ENCODE measurements at regions not wholly inside any gene's neighbourhood (a gene's known extent, or its start where the extent isn't known, plus 50 kb on each side); places are given as distances from the start of the nearest gene placed in this dataset.

GRCh38 chr12:125228519-125229260 is 163.5 kb downstream of the AACS start:
- DNase-seq = no peak

GRCh38 chr12:125229878-125230530 is 164.8 kb downstream of the AACS start:
- DNase-seq = no peak

GRCh38 chr12:125233319-125233718 is 168.1 kb downstream of the AACS start:
- no peak for DNase-seq

- no peak for DNase-seq
Measured at GRCh38 chr12:125239563-125239962, 174.3 kb downstream of the AACS start.

- DNase-seq = no peak
Measured at GRCh38 chr12:125240717-125241116, 175.5 kb downstream of the AACS start.

GRCh38 chr12:125243811-125244210 is 178.6 kb downstream of the AACS start:
- no peak for DNase-seq

GRCh38 chr12:125244338-125244737 is 179.1 kb downstream of the AACS start:
- DNase-seq = no peak

GRCh38 chr12:125245581-125246557 is 180.6 kb downstream of the AACS start:
- no peak for DNase-seq

- DNase-seq = no peak
Measured at GRCh38 chr12:125247477-125247876, 182.2 kb downstream of the AACS start.

- no peak for DNase-seq
Measured at GRCh38 chr12:125249066-125249824, 184.0 kb downstream of the AACS start.

- DNase-seq = no peak
Measured at GRCh38 chr12:125249932-125250331, 184.7 kb downstream of the AACS start.

GRCh38 chr12:125254236-125254635 is 189.0 kb downstream of the AACS start:
- no peak for DNase-seq

GRCh38 chr12:125254856-125255255 is 189.6 kb downstream of the AACS start:
- no peak for DNase-seq

GRCh38 chr12:125255935-125256633 is 190.8 kb downstream of the AACS start:
- no peak for DNase-seq

GRCh38 chr12:125256634-125256936 is 191.3 kb downstream of the AACS start:
- no peak for DNase-seq

- DNase-seq = no peak
Measured at GRCh38 chr12:125259178-125259867, 194.1 kb downstream of the AACS start.

GRCh38 chr12:125262851-125263250 is 197.6 kb downstream of the AACS start:
- no peak for DNase-seq

GRCh38 chr12:125263385-125263784 is 198.2 kb downstream of the AACS start:
- DNase-seq = no peak

- no peak for DNase-seq
Measured at GRCh38 chr12:125267114-125267513, 201.9 kb downstream of the AACS start.

GRCh38 chr12:125269276-125269675 is 204.0 kb downstream of the AACS start:
- DNase-seq = no peak

- no peak for DNase-seq
Measured at GRCh38 chr12:125271892-125272291, 206.7 kb downstream of the AACS start.

All from activated CD8-positive, alpha-beta memory T cell treated with anti-CD3 and anti-CD28 coated beads, Interleukin-2, amount 50 U/mL, for 48 hours (primary cell).